Cardiac fibroblast (primary cell): ENCODE measurements at regions not wholly inside any gene's neighbourhood (a gene's known extent, or its start where the extent isn't known, plus 50 kb on each side); places are given as distances from the start of the nearest gene placed in this dataset.

Experiments used
- DNase-seq, 2 donors: peaks; one replicate each; pipeline versions ENCODE4 v3.0.0 to v3.0.0-alpha.2; 2010; ENCODE audit warnings: low read depth in 2 of 2
- H3K4me3 ChIP-seq, 2 donors: replicated peaks in 1 of 2; 1 replicate in 1 of 2; 2 replicates in 1 of 2; pipeline ENCODE4 v1.5.1; 2011; ENCODE audit warnings: low read depth in 2 of 2, low read length in 2 of 2, mild to moderate bottlenecking in 2 of 2, moderate library complexity in 1 of 2
- TF ChIP-seq, protein P1 (sequence below): IDR thresholded peaks from one replicate; pipeline ENCODE4 v1.5.1; 2011; ENCODE audit warnings: low read depth, mild to moderate bottlenecking, low read length, inconsistent platforms

DNA sequence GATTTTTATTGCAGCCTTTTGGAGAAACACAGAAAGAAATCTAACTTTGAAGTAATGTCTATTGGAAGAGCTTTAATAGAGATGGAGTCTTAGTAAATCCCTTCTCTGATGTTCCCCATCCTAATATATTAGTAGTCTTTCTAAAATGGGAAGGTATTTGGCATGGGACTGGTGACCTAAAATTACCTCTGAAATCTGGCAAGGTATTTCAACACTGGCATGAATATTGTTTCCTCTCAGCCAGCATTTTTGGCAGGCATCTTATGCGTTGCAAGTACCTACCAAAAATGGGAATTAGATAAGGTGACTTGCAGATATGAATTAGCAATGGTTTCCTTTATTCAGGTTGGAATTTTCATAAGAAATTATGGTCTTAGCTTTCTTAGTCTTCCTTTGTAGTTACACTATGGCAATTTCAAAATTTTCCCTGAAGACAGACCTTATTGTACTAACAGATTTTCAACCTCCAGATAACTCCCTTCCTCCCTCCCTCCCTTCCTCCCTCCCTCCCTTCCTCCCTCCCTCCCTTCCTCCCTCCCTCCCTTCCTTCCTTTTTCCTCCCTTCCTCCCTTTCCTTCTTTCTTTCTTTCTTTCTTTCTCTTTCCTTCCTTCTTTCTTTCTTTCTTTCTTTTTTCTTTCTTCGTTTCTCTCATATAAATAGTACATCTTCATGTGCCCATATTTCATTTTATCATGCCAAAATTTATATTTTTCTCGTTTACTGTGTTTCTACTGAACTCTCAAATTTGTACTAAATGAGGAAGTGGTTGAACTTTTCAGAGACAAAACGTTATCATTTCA lies 168.2 kb upstream of the KCNMB2 start:
- H3K4me3 ChIP-seq = no peak overlapping the region
- DNase-seq = peak; percentile 36 to 86
- TF ChIP-seq, protein P1, sequence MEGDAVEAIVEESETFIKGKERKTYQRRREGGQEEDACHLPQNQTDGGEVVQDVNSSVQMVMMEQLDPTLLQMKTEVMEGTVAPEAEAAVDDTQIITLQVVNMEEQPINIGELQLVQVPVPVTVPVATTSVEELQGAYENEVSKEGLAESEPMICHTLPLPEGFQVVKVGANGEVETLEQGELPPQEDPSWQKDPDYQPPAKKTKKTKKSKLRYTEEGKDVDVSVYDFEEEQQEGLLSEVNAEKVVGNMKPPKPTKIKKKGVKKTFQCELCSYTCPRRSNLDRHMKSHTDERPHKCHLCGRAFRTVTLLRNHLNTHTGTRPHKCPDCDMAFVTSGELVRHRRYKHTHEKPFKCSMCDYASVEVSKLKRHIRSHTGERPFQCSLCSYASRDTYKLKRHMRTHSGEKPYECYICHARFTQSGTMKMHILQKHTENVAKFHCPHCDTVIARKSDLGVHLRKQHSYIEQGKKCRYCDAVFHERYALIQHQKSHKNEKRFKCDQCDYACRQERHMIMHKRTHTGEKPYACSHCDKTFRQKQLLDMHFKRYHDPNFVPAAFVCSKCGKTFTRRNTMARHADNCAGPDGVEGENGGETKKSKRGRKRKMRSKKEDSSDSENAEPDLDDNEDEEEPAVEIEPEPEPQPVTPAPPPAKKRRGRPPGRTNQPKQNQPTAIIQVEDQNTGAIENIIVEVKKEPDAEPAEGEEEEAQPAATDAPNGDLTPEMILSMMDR = no peak

DNA sequence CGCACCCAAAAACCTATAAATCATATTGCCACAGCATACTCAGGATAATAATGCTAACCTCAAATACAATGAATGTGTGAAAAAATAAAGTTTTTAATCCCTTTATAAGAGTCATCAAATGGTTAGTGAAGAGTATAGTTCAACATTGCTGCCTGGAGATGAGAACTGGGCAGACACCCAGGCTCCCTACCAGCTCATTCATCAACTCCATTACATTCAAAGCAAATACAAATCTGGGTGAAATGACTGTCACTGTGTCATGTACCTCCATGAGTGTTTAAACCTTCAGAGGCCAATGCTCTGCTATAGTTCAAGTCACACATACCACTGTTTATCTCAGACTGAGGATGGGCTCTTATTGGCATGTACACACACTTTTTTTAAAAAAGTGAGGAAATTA lies 167.2 kb upstream of the KCNMB2 start:
- DNase-seq = no peak
- TF ChIP-seq, protein P1 = no peak
- no peak overlapping the region for H3K4me3 ChIP-seq

DNA sequence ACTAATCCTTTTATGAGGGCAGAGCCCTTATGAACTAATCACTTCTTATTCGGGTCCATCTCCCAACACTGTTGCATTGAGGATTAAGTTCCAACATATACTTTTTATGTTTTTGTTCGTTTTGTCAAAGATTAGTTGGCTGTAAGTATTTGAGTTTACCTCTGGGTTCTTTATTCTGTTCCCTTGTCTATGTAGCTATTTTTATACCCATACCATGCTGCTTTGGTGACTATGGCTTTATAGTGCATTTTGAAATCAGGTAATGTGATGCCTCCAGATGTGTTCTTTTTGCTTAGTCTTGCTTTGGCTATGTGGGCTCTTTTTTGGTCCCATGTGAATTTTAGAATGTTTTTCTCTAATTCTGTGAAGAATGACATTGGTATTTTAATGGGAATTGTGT lies 166.4 kb upstream of the KCNMB2 start:
- no peak for DNase-seq
- no peak overlapping the region for H3K4me3 ChIP-seq
- TF ChIP-seq, protein P1 = no peak

DNA sequence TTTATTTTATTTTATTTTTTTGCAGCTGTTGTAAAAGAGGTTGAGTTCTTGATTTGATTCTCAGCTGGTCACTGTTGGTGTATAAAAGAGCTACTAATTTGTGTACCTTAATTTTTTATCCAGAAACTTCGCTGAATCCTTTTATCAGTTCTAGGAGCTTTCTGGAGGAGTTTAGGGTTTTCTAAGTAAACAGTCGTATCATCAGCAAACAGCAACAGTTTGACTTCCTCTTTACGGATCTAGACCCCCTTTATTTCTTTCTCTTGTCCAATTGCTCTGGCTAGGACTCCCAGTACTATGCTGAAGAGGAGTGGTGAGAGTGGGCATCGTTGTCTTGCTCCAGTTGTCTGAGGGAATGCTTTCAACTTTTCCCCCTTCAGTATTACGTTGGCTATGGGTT lies 165.8 kb upstream of the KCNMB2 start:
- H3K4me3 ChIP-seq = no peak overlapping the region
- DNase-seq = no peak
- TF ChIP-seq, protein P1 = no peak

DNA sequence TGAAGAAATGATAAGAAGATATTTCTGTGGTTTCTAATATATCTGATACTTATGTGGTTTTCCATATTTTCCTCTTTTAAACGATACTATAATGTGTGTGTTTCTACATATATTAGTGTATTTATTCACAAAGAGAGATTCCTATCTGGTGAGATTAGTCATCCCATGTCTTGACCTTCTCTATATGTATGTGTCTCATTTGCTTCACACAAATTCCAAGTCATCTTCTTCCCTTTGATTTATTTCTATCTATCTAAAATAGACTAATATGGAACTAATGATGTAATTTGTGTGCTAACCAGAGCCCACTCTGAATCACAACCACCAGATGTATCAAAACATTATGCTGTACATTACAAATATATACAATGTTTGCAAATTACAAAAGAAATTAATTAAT lies 154.7 kb upstream of the KCNMB2 start:
- no peak overlapping the region for H3K4me3 ChIP-seq
- peak in 1 of 2 donors; percentile 33 for DNase-seq
- TF ChIP-seq, protein P1 = no peak

DNA sequence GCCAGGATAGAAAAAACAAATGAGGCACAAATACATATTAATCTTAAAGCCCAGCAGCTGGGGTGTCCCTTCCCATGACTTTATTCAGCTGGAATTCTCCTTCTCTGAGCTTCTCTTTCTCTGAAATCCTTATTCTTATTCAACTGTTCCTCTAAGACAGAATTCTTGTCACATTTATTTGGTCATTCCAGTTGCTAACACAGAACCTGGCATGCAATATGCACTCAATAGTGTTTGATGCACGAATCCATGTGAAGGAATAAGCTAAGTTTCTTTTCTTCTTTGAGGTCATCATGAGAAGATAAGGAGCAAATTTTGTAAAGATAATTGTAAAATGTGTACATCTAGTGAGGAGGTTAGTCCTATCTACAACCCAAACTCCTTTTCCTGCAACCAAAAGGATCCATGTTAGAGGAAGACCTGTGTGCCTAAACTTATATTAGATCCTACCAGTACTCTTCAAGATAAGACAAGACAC lies 154.2 kb upstream of the KCNMB2 start:
- peak; percentile 36 to 44 for DNase-seq
- TF ChIP-seq, protein P1 = no peak
- H3K4me3 ChIP-seq = no peak overlapping the region
